ENCODE measurements at regions not wholly inside any gene's neighbourhood (a gene's known extent, or its start where the extent isn't known, plus 50 kb on each side); places are given as distances from the start of the nearest gene placed in this dataset.

DNA sequence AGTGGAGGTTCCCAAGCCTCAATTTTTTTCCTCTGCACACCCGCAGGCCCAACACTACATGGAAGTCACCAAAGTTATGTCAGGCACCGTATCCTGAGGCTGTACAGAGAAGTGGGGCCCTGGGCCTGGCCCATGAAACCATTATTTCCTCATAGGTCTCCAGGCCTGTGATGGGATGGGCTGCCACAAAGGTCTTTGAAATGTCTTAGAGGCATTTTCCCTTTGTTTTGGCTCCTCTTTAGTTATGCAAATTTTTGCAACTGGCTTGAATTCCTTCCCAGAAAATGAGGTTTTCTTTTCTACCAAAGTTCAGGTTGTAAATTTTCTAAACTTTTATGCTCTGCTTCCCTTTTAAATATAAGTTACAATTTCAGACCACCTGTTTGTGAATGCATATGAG lies 365.2 kb downstream of the HGF start:
- no peak overlapping the region for H3K4me2 ChIP-seq (ENCODE audit: insufficient read depth, low read length)
- no peaks in the 10 kb centered on the region for H3K9me3 ChIP-seq (replicated peaks; ENCODE audit: control insufficient read depth, insufficient read depth, low read length)
- H3K4me1 ChIP-seq (ENCODE audit: control insufficient read depth, extremely low read depth, insufficient read depth, low read length) = no peaks in the 10 kb centered on the region
- H3K27me3 ChIP-seq (ENCODE audit: control insufficient read depth in 2 of 2, insufficient read depth in 2 of 2, low read length in 2 of 2) = no peaks in the 10 kb centered on the region
- no peak overlapping the region for H3K9ac ChIP-seq (replicated peaks; ENCODE audit: extremely low read depth, insufficient read depth, low read length)
- H4K20me1 ChIP-seq (replicated peaks; ENCODE audit: control insufficient read depth, extremely low read depth, insufficient read depth, low read length) = no peaks in the 10 kb centered on the region
- ChIA-PET CTCF (no interaction called here), POLR2A (no interaction called here)
- dilution Hi-C loops (cut with MboI; ENCODE audit: extremely low pct_ligation_motif_present, low sequenced_read_pairs) (no loop called here), intact Hi-C loops (cut with micrococcal nuclease) (no loop called here)
- no TSS peak for BruUV-seq (replicated peaks)
- no peaks in the 10 kb centered on the region for H3K36me3 ChIP-seq (ENCODE audit: control insufficient read depth in 2 of 2, extremely low read depth in 1 of 2, insufficient read depth in 2 of 2, low read length in 2 of 2)
- TF ChIP-seq CTCF (IDR thresholded peaks at IDR 0.05; ENCODE audit: extremely low read depth in 1 of 2, insufficient read depth in 1 of 2, low read depth in 1 of 2, low read length in 2 of 2) = no peak
- no peak for TF ChIP-seq EZH2 (IDR thresholded peaks at IDR 0.05; ENCODE audit: borderline replicate concordance, low read depth, low read length, severe bottlenecking)
- no peak for TF ChIP-seq GATA2 (IDR thresholded peaks at IDR 0.05; ENCODE audit: insufficient read depth, insufficient read length, low read depth, low read length)
- TF ChIP-seq POLR2A (IDR thresholded peaks at IDR 0.05; ENCODE audit: low read depth, low read length) = no peak
- TF ChIP-seq FOS (IDR thresholded peaks at IDR 0.05; ENCODE audit: borderline replicate concordance, insufficient read depth, low read length) = no peak
- no peak for TF ChIP-seq JUN (IDR thresholded peaks at IDR 0.05; ENCODE audit: borderline replicate concordance, insufficient read depth, insufficient read length, low read depth)
- TF ChIP-seq MAX (IDR thresholded peaks at IDR 0.05; ENCODE audit: insufficient read depth, insufficient read length) = no peak
- no peak for TF ChIP-seq MYC (IDR thresholded peaks at IDR 0.05; ENCODE audit: low read depth, low read length)
- H3K4me3 ChIP-seq (replicated peaks in 1 of 3; ENCODE audit: insufficient read depth in 1 of 3, low read depth in 1 of 3, low read length in 3 of 3) = no peak overlapping the region
- no peaks in the 10 kb centered on the region for H3K9me1 ChIP-seq (replicated peaks; ENCODE audit: control insufficient read depth, extremely low read depth, insufficient read depth, low read length)
- H3K79me2 ChIP-seq (ENCODE audit: control insufficient read depth, insufficient read depth, low read length) = no peaks in the 10 kb centered on the region
- H3K27ac ChIP-seq (ENCODE audit: insufficient read depth, low read depth, low read length) = no peak overlapping the region
- no peak overlapping the region for H2AFZ ChIP-seq (ENCODE audit: low read depth, low read length)
- no peak for DNase-seq (ENCODE audit: low read depth, low spot score)
- FAIRE-seq = no peak
